Globus pallidus (tissue), 1 donor: ENCODE measurements at regions not wholly inside any gene's neighbourhood (a gene's known extent, or its start where the extent isn't known, plus 50 kb on each side); places are given as distances from the start of the nearest gene placed in this dataset.
"Not testable (repeated sequence)": the region's sequence is repeated elsewhere in the genome, so short reads cannot be mapped to it uniquely, and the experiment has no call there.

Source experiments
- DNase-seq: peaks from one replicate; pipeline ENCODE4 v3.0.0-alpha.2; 2015; ENCODE audit warnings: low spot score

- no peak for DNase-seq
Observed at GRCh38 chr17:83192161-83192788, 112.9 kb downstream of the METRNL start.

- not testable (repeated sequence) for DNase-seq
Observed at GRCh38 chr17:83192789-83193335, 113.5 kb downstream of the METRNL start.

DNA sequence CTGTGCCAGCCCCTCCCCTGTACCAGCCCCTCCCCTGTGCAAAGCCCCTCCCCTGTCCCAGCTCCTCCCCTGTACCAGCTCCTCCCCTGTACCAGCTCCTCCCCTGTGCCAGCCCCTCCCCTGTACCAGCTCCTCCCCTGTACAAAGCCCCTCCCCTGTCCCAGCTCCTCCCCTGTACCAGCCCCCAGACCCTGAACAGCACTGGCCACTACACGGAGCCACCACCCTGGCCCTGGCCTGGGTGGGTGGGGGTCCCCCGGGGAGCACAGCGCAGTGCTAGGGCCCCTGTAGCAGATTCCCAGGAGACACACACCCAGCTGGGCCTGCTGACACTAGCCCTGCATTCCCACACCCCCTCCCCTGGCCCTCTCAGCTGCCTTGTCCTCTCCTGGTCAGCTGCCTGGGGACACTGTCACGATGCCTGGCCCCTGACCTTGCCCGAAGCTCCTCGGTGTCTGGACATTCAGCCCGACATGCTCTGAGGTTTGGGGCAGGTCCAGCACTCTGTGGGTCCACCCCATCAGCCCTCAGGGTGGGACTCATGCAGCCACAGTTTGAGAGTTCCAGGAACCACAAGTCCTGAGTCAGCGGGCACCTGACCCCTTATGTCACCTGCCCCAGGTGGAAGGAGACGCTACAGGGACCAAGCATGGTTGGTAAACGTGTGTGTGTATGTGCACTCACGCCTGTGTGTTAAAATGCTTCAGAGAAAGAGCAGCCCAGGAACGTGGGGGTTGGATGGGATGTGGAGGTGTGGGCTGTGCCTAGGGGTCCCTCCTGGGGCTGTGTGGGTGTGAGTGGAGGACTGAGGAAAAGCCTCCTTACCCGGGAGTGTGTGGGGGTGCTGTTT lies 114.2 kb downstream of the METRNL start:
- no peak for DNase-seq

DNA sequence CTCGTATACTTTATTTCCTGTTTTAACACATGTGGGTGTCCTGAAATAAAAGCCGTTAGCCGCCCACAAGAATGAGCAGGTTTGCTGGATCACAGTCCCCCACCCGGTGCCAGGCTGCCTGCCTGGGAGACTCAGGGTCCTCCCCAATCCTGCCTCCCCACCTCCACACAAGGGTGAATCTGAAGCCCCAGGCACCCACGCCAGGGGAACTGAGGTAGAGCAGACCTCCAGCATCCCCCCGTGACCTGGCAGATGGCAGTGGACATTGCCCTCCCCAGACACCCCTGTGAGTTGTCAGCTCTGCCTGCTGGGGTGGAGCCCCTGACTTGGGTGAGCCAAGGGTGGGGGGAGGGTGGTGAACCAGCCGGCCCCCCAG lies 114.8 kb downstream of the METRNL start:
- no peak for DNase-seq

GRCh38 chr17:83194761-83195329 lies 115.4 kb downstream of the METRNL start:
- no peak for DNase-seq

DNA sequence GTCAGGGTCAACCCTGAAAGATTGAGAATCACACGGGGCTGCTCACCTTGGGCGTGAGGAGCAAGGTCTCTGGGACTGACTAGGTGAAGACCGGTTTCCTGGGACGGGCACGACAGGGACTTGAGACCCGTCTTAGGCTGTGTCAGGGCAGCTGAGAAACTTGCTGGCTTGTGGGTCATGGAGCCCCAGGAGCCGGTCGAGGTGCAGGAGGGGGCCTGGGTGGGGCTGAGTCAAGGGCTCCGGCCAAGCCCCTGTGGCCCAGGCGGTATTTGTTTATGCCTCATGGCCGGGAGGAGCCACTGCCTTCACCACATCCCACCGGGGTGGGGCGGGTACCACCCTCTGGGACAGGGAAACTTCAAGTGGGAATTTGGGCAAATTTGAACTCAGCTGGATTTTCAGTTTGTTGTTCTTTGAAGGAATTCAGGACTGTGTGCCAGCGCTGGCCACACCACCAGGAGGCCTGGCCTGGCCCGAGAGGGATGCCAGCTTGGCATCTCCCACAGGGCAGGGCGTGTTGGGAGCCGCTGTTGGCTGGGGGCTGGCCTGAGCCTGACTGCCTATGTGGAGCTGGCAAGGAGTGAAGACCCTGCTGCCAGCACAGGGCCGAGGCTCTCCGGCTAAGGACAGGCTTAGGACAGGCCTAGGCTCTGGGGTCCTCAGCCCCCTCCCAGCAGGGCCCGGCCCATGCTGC lies 116.1 kb downstream of the METRNL start:
- peak; percentile 26 for DNase-seq

DNA sequence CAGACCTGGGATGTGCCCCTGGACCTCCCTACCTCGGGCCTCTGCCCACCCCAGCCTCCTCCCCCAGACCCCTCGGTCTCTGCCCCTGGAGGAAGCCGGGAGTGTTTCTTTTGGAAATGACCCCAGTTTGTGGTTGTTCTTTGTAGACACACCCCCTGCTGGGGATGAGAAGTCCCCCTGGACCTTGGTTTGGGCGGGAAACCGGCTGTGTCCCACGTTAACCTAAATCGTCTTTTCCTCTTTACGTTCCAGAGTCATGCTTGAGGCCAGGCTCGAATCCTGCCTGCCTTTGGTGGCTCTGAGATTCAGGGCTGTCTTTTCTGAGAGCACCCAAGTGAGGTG lies 116.6 kb downstream of the METRNL start:
- no peak for DNase-seq

- no peak for DNase-seq
Observed at GRCh38 chr17:83196366-83196765, 117.0 kb downstream of the METRNL start.

DNA sequence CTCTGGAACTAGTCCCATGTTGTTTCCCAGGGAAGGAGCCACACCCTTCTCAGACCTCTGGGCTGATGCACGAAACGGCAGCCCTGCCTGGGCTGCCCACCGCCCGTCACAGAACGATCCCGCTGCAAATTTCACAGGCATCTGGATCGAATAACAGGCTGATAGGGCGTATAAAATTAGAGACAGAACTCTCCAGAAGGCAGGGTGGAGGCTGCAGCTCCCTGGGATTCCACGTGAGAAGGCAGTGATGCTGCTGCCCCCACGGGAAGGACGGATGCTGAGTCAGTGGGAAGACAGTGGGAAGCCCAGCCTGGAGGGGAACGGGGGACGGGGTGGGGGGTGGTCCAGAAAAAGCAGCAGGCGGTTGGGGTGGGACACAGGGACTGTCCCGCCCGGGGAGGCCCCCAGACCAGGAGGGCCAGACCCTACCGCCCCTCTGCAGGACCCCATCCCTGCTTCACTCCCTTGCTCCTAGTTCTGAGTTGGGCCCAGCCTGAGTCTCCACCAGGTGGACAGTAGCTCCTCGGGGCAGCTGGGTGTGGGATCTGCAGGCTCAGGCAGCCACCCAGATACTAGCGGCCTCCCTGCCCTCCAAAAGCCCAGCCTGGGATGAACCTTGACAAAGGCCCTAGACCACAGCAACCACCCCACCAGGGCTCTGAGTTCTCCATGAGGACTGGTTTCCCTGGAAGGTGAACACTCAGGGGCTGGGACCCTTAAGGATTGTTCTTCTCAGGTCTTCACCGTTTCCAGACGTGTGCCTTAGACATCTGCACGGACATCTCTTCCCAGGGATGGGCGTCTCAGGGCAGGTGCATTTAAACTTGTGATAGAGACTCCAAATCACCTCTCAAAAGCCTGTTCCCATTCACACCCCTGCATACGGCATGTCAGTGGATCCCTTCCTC lies 117.8 kb downstream of the METRNL start:
- DNase-seq: no peak

GRCh38 chr17:83198366-83199341 lies 119.2 kb downstream of the METRNL start:
- no peak for DNase-seq

- no peak for DNase-seq
Observed at GRCh38 chr17:83199500-83200201, 120.2 kb downstream of the METRNL start.

GRCh38 chr17:83200231-83200699 lies 120.9 kb downstream of the METRNL start:
- no peak for DNase-seq

GRCh38 chr17:83200751-83201150 lies 121.3 kb downstream of the METRNL start:
- DNase-seq: no peak

- no peak for DNase-seq
Observed at GRCh38 chr17:83201206-83202001, 122.0 kb downstream of the METRNL start.

DNA sequence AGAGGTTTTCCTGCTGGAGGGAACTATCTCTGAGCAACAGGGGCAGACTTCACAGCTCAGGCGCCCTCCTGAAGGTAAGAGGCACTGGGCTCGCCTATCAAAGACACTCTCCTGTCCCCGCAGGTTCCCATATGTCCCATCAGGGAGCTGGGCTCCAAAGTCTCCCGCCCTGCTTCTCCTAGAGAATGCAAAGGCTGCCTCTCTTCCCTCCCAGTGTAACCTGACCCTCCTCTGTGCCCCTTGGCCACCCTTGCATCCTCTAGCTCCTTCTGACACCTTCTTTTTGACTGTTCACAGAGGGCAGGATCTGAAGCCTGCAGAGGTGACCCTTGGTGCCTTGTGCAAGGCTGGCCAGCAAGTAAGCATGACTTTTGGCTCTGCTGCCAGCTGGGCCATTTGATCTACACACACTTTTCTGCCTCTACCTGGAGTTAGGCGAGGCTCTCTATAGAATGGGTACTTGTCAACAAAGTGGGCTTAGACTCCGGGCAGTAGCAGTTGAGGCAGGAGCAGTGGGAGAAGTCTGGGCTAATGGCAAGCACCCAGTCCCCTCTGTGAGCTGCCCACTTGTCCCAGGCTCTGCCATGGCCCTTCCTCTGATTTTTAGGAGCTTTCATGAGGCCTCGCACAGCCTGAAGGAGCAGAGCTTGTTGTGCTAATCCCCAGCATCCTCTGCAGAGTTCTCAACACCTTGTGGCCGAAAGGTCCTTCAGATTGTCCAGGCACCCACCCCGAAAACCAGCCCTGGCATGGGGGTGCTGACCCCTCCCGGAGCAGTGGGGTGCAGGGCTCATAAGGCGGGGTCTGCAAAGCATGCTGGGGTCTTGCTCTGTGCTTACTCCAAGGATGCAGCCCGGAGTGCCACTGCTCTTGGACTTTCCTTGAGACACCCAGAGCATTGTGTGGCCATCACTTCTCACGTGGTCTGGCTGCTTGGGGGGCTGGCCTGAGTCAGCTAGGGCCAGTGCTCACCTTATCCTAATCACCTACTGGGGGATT lies 122.9 kb downstream of the METRNL start:
- no peak for DNase-seq

DNA sequence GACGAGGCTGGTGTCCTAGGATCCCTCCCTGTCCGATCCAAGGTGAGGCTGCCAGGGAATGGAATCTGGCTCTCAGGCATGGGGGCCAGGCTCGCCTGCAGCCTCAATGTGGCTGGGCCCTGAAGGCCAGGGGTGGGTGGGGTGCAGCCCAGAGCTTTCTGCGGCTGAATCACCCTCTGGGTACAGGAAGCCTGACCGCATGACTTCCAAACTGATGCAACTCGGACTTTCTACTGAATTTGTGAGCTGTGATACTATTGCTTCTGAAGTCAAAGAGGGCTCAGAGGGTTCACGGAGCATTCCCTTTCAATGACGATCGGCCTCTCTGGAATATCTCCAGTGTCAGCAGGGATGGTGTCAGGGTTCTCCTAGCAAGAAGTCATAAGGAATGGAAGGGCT lies 123.7 kb downstream of the METRNL start:
- no peak for DNase-seq

GRCh38 chr17:83203472-83204221 lies 124.2 kb downstream of the METRNL start:
- no peak for DNase-seq
